HepG2 (cell line): ENCODE measurements at regions not wholly inside any gene's neighbourhood (a gene's known extent, or its start where the extent isn't known, plus 50 kb on each side); places are given as distances from the start of the nearest gene placed in this dataset.

Experiments used
- ATAC-seq: fragments of 200-7000 bp; cut with Tn5 transposase; 3 replicates; pipeline ENCODE4 v1.9.1; 2020; ENCODE audit warnings: mild to moderate bottlenecking, moderate library complexity
- BruUV-seq: library from RNA; stranded (reverse); fragments of 400-500 nt; replicated peaks from 2 replicates; lab custom pipeline; 2021; lab: Mats Ljungman, UMichigan
- CTCF ChIA-PET: fragments of 300-600 bp; formaldehyde crosslinking; extraction: SDS; loops from one replicate; lab custom pipeline; 2021; ENCODE audit warnings: low total read pairs, inconsistent platforms, low intra/inter-chr PET ratio; lab: Yijun Ruan, JAX
- POLR2A ChIA-PET: fragments of 350-600 bp; sonication (Branson Sonifier 250); formaldehyde crosslinking; loops from one replicate; lab custom pipeline; 2020; ENCODE audit warnings: antibody characterized with exemption, inconsistent platforms; lab: Yijun Ruan, JAX
- DNase-seq: peaks from one replicate; pipeline ENCODE4 v3.0.0-alpha.2; 2015; ENCODE audit warnings: low spot score
- FAIRE-seq: peaks from 3 replicates; lab custom pipeline; 2011; peaks lifted over from hg19 to GRCh38; lab: Jason Lieb, UNC
- H2AFZ ChIP-seq: one replicate; pipeline ENCODE4 v1.6.1; 2011; ENCODE audit warnings: low read length, inconsistent platforms
- H3K27ac ChIP-seq: fragments of 300-600 bp; 3 replicates; pipeline ENCODE4 v1.8.0; 2011; ENCODE audit warnings: mixed run types, mild to moderate bottlenecking, mixed read lengths, low read length, inconsistent platforms; ENCODE audit not compliant: insufficient read depth; ENCODE audit errors: extremely low read length
- H3K27me3 ChIP-seq, 2 experiments: fragments of 200-600 bp in 1 of 2; 2 replicates in 1 of 2; 3 replicates in 1 of 2; pipeline versions ENCODE4 v1.6.0 to v1.8.0; 2011; ENCODE audit warnings: low read length in 2 of 2, mild to moderate bottlenecking in 2 of 2, moderate library complexity in 2 of 2, inconsistent platforms in 1 of 2; ENCODE audit not compliant: insufficient read depth in 2 of 2, control insufficient read depth in 1 of 2
- H3K36me3 ChIP-seq, 2 experiments: fragments of 200-600 bp in 1 of 2; replicated peaks in 1 of 2; 2 replicates in 1 of 2; 3 replicates in 1 of 2; pipeline versions ENCODE4 v1.5.1 to v1.8.0; 2011; ENCODE audit warnings: low read length in 2 of 2, inconsistent platforms in 1 of 2; ENCODE audit not compliant: insufficient read depth in 2 of 2, control insufficient read depth in 1 of 2
- H3K4me1 ChIP-seq: 2 replicates; pipeline ENCODE4 v1.5.1; 2012; ENCODE audit warnings: low read length, inconsistent platforms; ENCODE audit not compliant: insufficient read depth
- H3K4me2 ChIP-seq: 2 replicates; pipeline ENCODE4 v1.6.0; 2011; ENCODE audit warnings: low read depth, low read length, inconsistent platforms
- H3K4me3 ChIP-seq, 3 experiments: fragments of 200-600 bp in 1 of 3; sonication (generic), shearing (Covaris generic) in 1 of 3; replicated peaks in 1 of 3; 2 replicates each; pipeline ENCODE4 v1.5.1; 2011 to 2016; ENCODE audit warnings: low read length in 3 of 3, inconsistent platforms in 2 of 3, low read depth in 2 of 3, mild to moderate bottlenecking in 2 of 3, control low read depth in 1 of 3, mixed read lengths in 1 of 3; ENCODE audit not compliant: insufficient read depth in 1 of 3
- H3K79me2 ChIP-seq: one replicate; pipeline ENCODE4 v1.6.1; 2011; ENCODE audit warnings: low read length, inconsistent platforms; ENCODE audit not compliant: insufficient read depth
- H3K9ac ChIP-seq: 2 replicates; pipeline ENCODE4 v1.6.0; 2011; ENCODE audit warnings: mild to moderate bottlenecking, low read depth, low read length, inconsistent platforms; ENCODE audit not compliant: insufficient read depth
- H3K9me3 ChIP-seq: 2 replicates; pipeline ENCODE4 v1.5.1; 2012; ENCODE audit warnings: mild to moderate bottlenecking, low read length
- H4K20me1 ChIP-seq: 2 replicates; pipeline ENCODE4 v1.6.0; 2011; ENCODE audit warnings: inconsistent platforms, mild to moderate bottlenecking, low read length, moderate library complexity; ENCODE audit not compliant: insufficient read depth
- BRD4 ChIP-seq: sonication (generic); formaldehyde crosslinking; IDR thresholded peaks from 2 replicates; pipeline ENCODE4 v1.4.0; 2020; ENCODE audit warnings: missing genetic modification reagents
- CEBPG ChIP-seq: IDR thresholded peaks from 2 replicates; pipeline ENCODE4 v1.6.1; 2016
- CENPX ChIP-seq: sonication (generic); formaldehyde crosslinking; IDR thresholded peaks from 2 replicates; pipeline ENCODE4 v1.9.0; 2021; ENCODE audit warnings: mild to moderate bottlenecking, missing genetic modification reagents, moderate library complexity
- CREB1 ChIP-seq, 2 experiments: fragments of 450-650 bp in 1 of 2; IDR thresholded peaks; 2 replicates each; pipeline ENCODE4 v1.6.1; 2016 to 2017; ENCODE audit warnings: control low read depth in 1 of 2, mild to moderate bottlenecking in 1 of 2, missing compliant biosample characterization in 1 of 2, missing genetic modification characterization in 1 of 2
- NFATC3 ChIP-seq: sonication (generic); formaldehyde crosslinking; IDR thresholded peaks from 2 replicates; pipeline ENCODE4 v1.5.1; 2020; ENCODE audit warnings: mild to moderate bottlenecking, missing genetic modification reagents
- SP2 ChIP-seq: sonication (generic); formaldehyde crosslinking; IDR thresholded peaks from 2 replicates; pipeline ENCODE4 v1.5.1; 2020; ENCODE audit warnings: mild to moderate bottlenecking, missing genetic modification reagents
- ZNF230 ChIP-seq: sonication (generic); formaldehyde crosslinking; IDR thresholded peaks from 2 replicates; pipeline ENCODE4 v1.4.0; 2020; ENCODE audit warnings: mild to moderate bottlenecking, missing genetic modification reagents
- ZNF253 ChIP-seq: sonication (generic); formaldehyde crosslinking; IDR thresholded peaks from 2 replicates; pipeline ENCODE4 v1.8.0; 2022; ENCODE audit warnings: mild to moderate bottlenecking, missing genetic modification reagents, borderline replicate concordance
- ZNF282 ChIP-seq: fragments of 450-650 bp; IDR thresholded peaks from 2 replicates; pipeline ENCODE4 v1.6.1; 2018; ENCODE audit not compliant: partially characterized antibody
- ZNF296 ChIP-seq: sonication (generic); formaldehyde crosslinking; conservative IDR thresholded peaks from 2 replicates; pipeline ENCODE4 v1.5.0; 2020; ENCODE audit warnings: mild to moderate bottlenecking, missing genetic modification reagents
- ZNF337 ChIP-seq: sonication (generic); formaldehyde crosslinking; IDR thresholded peaks from 2 replicates; pipeline ENCODE4 v1.5.1; 2020; ENCODE audit warnings: missing genetic modification reagents, low read depth, mild to moderate bottlenecking, borderline replicate concordance
- ZNF446 ChIP-seq: sonication (generic); formaldehyde crosslinking; IDR thresholded peaks from 2 replicates; pipeline ENCODE4 v1.5.0; 2020; ENCODE audit warnings: mild to moderate bottlenecking, missing genetic modification reagents
- WGBS: methylation state at CpG from one replicate; pipeline ENCODE4 v1.1.6; 2017; ENCODE audit warnings: low lambda C conversion rate; 5-methylcytosine and 5-hydroxymethylcytosine counted together
- in situ Hi-C: cut with HindIII; loops from 2 replicates; pipeline ENCODE4 v1.10.0; 2017; ENCODE audit warnings: low pct_unique_long_range_greater_than_20kb; ENCODE audit not compliant: extremely low pct_ligation_motif_present
- intact Hi-C: fragments of 100-400 bp; cut with micrococcal nuclease; formaldehyde crosslinking; loops from one replicate; pipeline ENCODE4 v1.10.0; 2022; ENCODE audit not compliant: unreplicated experiment
- TF ChIP-seq, protein P1 (sequence below): sonication (generic); formaldehyde crosslinking; IDR thresholded peaks from 2 replicates; pipeline ENCODE4 v1.8.1; 2023; ENCODE audit warnings: mild to moderate bottlenecking, inconsistent platforms, moderate library complexity, missing genetic modification reagents, borderline replicate concordance
- TF ChIP-seq, protein P2 (sequence below): IDR thresholded peaks from 2 replicates; pipeline ENCODE4 v1.6.1; 2016
- TF ChIP-seq, protein P3 (sequence below): sonication (generic); formaldehyde crosslinking; IDR thresholded peaks from 2 replicates; pipeline ENCODE4 v1.5.0; 2020; ENCODE audit warnings: missing genetic modification reagents, mild to moderate bottlenecking, borderline replicate concordance
- TF ChIP-seq, protein P4 (sequence below): IDR thresholded peaks from 2 replicates; pipeline ENCODE4 v1.6.1; 2016; ENCODE audit warnings: missing genetic modification reagents, missing compliant biosample characterization
- TF ChIP-seq, protein P5 (sequence below): sonication (generic); formaldehyde crosslinking; IDR thresholded peaks from 2 replicates; pipeline ENCODE4 v1.5.1; 2020; ENCODE audit warnings: mild to moderate bottlenecking, missing genetic modification reagents, moderate library complexity

DNA sequence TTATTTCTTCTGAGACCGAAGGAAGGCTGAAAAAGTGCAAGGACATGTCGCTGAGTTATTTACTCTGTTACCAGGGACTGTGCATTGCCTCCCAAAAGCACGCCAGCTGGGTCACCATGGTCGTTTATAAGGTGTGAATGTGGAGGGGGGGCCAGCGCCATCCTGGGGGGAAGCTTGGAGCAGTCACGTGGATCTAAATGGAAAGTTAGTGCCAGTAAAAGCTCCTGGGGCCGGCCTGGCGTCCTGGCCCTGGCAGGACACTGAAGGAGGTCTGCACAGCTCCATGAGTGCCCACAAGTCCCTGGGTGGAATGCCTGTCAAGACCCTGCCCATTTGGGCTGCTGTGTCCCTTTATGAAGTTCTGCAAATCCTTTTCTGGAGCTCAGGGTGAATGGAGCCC lies 82.6 kb downstream of the C16orf95 start (continued):
- TF ChIP-seq, protein P1, sequence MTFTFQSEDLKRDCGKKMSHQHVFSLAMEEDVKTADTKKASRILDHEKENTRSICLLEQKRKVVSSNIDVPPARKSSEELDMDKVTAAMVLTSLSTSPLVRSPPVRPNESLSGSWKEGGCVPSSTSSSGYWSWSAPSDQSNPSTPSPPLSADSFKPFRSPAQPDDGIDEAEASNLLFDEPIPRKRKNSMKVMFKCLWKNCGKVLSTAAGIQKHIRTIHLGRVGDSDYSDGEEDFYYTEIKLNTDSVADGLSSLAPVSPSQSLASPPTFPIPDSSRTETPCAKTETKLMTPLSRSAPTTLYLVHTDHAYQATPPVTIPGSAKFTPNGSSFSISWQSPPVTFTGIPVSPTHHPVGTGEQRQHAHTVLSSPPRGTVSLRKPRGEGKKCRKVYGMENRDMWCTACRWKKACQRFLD (CRISPR knock-in tag), result no peak
- no peak for TF ChIP-seq NFATC3
- TF ChIP-seq SP2, result no peak
- no peak for TF ChIP-seq ZNF282
- TF ChIP-seq, protein P2, sequence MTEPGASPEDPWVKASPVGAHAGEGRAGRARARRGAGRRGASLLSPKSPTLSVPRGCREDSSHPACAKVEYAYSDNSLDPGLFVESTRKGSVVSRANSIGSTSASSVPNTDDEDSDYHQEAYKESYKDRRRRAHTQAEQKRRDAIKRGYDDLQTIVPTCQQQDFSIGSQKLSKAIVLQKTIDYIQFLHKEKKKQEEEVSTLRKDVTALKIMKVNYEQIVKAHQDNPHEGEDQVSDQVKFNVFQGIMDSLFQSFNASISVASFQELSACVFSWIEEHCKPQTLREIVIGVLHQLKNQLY (CRISPR knock-in tag), result no peak
- TF ChIP-seq, protein P3, sequence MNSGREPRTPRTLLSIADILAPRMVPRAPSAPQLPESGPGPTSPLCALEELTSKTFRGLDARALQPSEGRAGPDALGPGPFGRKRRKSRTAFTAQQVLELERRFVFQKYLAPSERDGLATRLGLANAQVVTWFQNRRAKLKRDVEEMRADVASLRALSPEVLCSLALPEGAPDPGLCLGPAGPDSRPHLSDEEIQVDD (CRISPR knock-in tag), result no peak

DNA sequence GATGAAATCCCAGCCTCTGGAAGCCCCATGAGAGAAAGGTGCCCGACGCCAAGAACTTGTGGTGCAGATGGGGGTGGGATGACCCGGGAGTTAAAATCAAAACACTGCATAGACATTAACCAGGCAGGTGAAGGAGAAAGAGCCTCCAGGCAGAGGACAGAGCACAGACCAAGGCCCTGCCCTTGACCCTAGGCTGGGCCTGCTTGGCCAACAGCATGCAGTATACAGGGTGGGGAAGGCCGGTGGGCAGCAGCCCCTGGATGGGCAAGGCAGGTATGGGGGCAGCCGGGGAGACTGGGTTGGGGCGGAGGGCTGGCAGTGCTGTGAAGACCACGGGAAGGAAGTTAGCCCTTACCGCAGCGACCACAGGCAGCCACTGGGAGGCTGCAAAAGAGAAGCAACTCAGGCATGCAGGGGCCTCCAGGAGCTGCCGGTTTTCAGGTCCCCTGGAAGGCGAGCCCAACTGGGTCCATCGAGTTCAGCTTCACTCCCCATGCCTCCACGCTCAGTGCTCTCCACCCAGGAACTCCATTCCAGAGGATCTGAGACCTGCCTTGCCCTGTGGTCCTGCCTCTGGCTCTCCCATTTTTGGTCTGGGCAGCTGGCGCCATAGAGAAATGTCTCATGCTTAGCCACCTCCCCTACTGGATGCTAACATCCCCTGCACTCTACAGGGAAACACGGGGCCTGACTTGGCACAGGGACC lies 81.2 kb downstream of the C16orf95 start:
- Histone ChIP-seq H2AFZ (no peak overlapping the region), H3K9me3 (no peaks in the 10 kb centered on the region), H3K36me3 (no peaks in the 10 kb centered on the region), H3K79me2 (no peaks in the 10 kb centered on the region), H3K27me3 (no peaks in the 10 kb centered on the region), H3K4me1 (peaks cover 34% of the 10 kb centered on the region), H3K9ac (peak overlapping the region; percentile 28; the same call in 1 of the 2 replicates), H3K4me3 (peak overlapping the region in 1 of 3 experiments; percentile 48; a peak in 1 of 6 replicates), H3K4me2 (peak overlapping the region; percentile 71), H3K27ac (no peak overlapping the region), H4K20me1 (no peaks in the 10 kb centered on the region)
- ChIA-PET POLR2A (no interaction called here), CTCF (interaction anchor here (0.7 to 2.2 kb wide), 3 partner anchors 32 to 155 kb away, joined by 3 to 8 read pairs (median 4); no protein-coding TSS in a partner anchor)
- in situ Hi-C loops (no loop called here), intact Hi-C loops (no loop called here)
- BruUV-seq, result no TSS peak
- ATAC-seq (peak; percentile 87), DNase-seq (no peak), FAIRE-seq (no peak)
- 33% methylated on average over 14 of the region's 15 CpGs for WGBS
- TF ChIP-seq, protein P4, sequence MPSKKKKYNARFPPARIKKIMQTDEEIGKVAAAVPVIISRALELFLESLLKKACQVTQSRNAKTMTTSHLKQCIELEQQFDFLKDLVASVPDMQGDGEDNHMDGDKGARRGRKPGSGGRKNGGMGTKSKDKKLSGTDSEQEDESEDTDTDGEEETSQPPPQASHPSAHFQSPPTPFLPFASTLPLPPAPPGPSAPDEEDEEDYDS (CRISPR knock-in tag), result no peak
- TF ChIP-seq CENPX, result no peak
- no peak for TF ChIP-seq CREB1 (IDR thresholded peaks at IDR 0.05)
- TF ChIP-seq CREB1 (CRISPR knock-in tag; IDR thresholded peaks at IDR 0.05), result no peak
- no peak for TF ChIP-seq ZNF446 (CRISPR knock-in tag)
- no peak for TF ChIP-seq ZNF337 (CRISPR knock-in tag)
- TF ChIP-seq BRD4 (CRISPR knock-in tag), result no peak
- no peak for TF ChIP-seq ZNF230
- no peak for TF ChIP-seq CEBPG (CRISPR knock-in tag)
- TF ChIP-seq, protein P5, sequence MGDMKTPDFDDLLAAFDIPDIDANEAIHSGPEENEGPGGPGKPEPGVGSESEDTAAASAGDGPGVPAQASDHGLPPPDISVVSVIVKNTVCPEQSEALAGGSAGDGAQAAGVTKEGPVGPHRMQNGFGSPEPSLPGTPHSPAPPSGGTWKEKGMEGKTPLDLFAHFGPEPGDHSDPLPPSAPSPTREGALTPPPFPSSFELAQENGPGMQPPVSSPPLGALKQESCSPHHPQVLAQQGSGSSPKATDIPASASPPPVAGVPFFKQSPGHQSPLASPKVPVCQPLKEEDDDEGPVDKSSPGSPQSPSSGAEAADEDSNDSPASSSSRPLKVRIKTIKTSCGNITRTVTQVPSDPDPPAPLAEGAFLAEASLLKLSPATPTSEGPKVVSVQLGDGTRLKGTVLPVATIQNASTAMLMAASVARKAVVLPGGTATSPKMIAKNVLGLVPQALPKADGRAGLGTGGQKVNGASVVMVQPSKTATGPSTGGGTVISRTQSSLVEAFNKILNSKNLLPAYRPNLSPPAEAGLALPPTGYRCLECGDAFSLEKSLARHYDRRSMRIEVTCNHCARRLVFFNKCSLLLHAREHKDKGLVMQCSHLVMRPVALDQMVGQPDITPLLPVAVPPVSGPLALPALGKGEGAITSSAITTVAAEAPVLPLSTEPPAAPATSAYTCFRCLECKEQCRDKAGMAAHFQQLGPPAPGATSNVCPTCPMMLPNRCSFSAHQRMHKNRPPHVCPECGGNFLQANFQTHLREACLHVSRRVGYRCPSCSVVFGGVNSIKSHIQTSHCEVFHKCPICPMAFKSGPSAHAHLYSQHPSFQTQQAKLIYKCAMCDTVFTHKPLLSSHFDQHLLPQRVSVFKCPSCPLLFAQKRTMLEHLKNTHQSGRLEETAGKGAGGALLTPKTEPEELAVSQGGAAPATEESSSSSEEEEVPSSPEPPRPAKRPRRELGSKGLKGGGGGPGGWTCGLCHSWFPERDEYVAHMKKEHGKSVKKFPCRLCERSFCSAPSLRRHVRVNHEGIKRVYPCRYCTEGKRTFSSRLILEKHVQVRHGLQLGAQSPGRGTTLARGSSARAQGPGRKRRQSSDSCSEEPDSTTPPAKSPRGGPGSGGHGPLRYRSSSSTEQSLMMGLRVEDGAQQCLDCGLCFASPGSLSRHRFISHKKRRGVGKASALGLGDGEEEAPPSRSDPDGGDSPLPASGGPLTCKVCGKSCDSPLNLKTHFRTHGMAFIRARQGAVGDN (CRISPR knock-in tag), result peak; percentile 65
- TF ChIP-seq ZNF296 (CRISPR knock-in tag), result no peak
- no peak for TF ChIP-seq ZNF253 (CRISPR knock-in tag)
